HFFc6 (cell line): ENCODE measurements at regions not wholly inside any gene's neighbourhood (a gene's known extent, or its start where the extent isn't known, plus 50 kb on each side); places are given as distances from the start of the nearest gene placed in this dataset.

Source experiments
- DNase-seq: peaks from one replicate; pipeline ENCODE4 v3.0.0-alpha.2; 2018
- H3K27ac Mint-ChIP-seq: 2 replicates; pipeline ENCODE4 v1.8.0; 2020; ENCODE audit warnings: mild to moderate bottlenecking, mixed read lengths
- H3K27me3 Mint-ChIP-seq: 2 replicates; pipeline ENCODE4 v1.8.0; 2021; ENCODE audit warnings: mild to moderate bottlenecking, moderate library complexity, mixed read lengths; ENCODE audit not compliant: insufficient read depth
- H3K36me3 Mint-ChIP-seq: 2 replicates; pipeline ENCODE4 v1.8.0; 2021; ENCODE audit warnings: low read depth, mixed read lengths
- H3K4me1 Mint-ChIP-seq: 2 replicates; pipeline ENCODE4 v1.8.0; 2020; ENCODE audit warnings: low read depth, mixed read lengths
- H3K4me3 Mint-ChIP-seq: 2 replicates; pipeline ENCODE4 v1.8.0; 2020; ENCODE audit warnings: mild to moderate bottlenecking, moderate library complexity, mixed read lengths
- H3K9me3 Mint-ChIP-seq: 2 replicates; pipeline ENCODE4 v1.8.0; 2020; ENCODE audit warnings: mild to moderate bottlenecking, mixed read lengths
- CTCF ChIP-seq: fragments of 200-600 bp; sonication (generic); IDR thresholded peaks from 2 replicates; pipeline ENCODE4 v1.5.0; 2021; ENCODE audit warnings: antibody characterized with exemption, mild to moderate bottlenecking

GRCh38 chr13:56659041-56659471 lies 481.7 kb upstream of the PRR20A start:
- H3K4me1 Mint-ChIP-seq: no peaks in the 10 kb centered on the region
- peaks cover 42% of the 10 kb centered on the region for H3K9me3 Mint-ChIP-seq
- no peak for TF ChIP-seq CTCF
- no peaks in the 10 kb centered on the region for H3K27me3 Mint-ChIP-seq
- no peak for DNase-seq
- H3K4me3 Mint-ChIP-seq: no peak overlapping the region
- H3K36me3 Mint-ChIP-seq: no peaks in the 10 kb centered on the region
- no peak overlapping the region for H3K27ac Mint-ChIP-seq

DNA sequence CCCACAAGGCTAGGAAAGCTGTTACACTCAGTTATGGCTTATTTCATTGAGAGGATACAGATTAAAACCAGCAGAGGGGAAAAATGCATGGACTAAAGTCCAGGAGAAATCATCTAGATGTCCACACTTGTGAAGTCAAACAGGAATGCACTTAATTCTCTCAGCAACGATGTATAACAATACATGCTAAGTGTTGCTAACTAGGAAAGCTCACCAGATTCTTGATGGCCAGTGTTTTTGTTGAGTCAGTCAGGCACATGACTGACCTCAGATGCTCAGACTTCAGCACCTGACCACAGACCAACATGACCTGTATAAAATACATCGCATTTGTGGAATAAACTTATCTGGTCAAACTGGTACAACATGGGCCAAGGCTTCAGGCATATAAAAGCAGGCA lies 470.2 kb upstream of the PRR20A start:
- H3K4me1 Mint-ChIP-seq: no peaks in the 10 kb centered on the region
- H3K4me3 Mint-ChIP-seq: no peak overlapping the region
- no peaks in the 10 kb centered on the region for H3K36me3 Mint-ChIP-seq
- DNase-seq: no peak
- H3K27ac Mint-ChIP-seq: no peak overlapping the region
- H3K9me3 Mint-ChIP-seq: peaks cover 17% of the 10 kb centered on the region
- TF ChIP-seq CTCF: no peak
- H3K27me3 Mint-ChIP-seq: no peaks in the 10 kb centered on the region

- Mint-ChIP-seq H3K4me1 (no peaks in the 10 kb centered on the region), H3K9me3 (peaks cover 27% of the 10 kb centered on the region), H3K36me3 (no peaks in the 10 kb centered on the region), H3K27me3 (no peaks in the 10 kb centered on the region), H3K27ac (no peak overlapping the region), H3K4me3 (no peak overlapping the region)
- DNase-seq: no peak
- TF ChIP-seq CTCF: no peak
Observed at GRCh38 chr13:56681404-56681803, 459.3 kb upstream of the PRR20A start.

GRCh38 chr13:56687131-56687530 lies 453.6 kb upstream of the PRR20A start:
- Mint-ChIP-seq H3K36me3 (no peaks in the 10 kb centered on the region), H3K27ac (no peak overlapping the region), H3K4me1 (no peaks in the 10 kb centered on the region), H3K4me3 (no peak overlapping the region), H3K9me3 (peaks cover 8% of the 10 kb centered on the region), H3K27me3 (no peaks in the 10 kb centered on the region)
- no peak for TF ChIP-seq CTCF
- DNase-seq: no peak

GRCh38 chr13:56697011-56697410 lies 443.7 kb upstream of the PRR20A start:
- no peaks in the 10 kb centered on the region for H3K4me1 Mint-ChIP-seq
- H3K36me3 Mint-ChIP-seq: no peaks in the 10 kb centered on the region
- H3K4me3 Mint-ChIP-seq: no peak overlapping the region
- no peak for DNase-seq
- TF ChIP-seq CTCF: no peak
- H3K9me3 Mint-ChIP-seq: peaks cover 35% of the 10 kb centered on the region
- no peak overlapping the region for H3K27ac Mint-ChIP-seq
- no peaks in the 10 kb centered on the region for H3K27me3 Mint-ChIP-seq

DNA sequence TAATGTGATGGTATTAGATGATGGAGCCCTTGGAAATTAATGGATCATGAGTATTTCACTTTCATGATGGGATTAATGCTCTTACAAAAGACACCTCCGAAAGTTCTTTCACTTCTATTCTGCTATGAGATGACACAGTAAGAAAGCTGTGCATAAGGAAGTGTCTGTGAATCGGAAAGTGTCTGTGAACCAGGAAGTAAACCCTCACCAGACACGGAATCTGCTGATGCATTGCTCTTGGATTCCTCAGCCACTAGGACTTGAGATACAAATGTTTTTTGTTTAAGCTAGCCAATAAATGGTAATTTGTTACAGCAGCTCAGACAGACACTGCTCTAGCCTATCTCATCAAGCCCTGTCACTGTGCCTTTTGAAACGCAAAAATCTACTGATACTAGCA lies 440.4 kb upstream of the PRR20A start:
- no peaks in the 10 kb centered on the region for H3K4me1 Mint-ChIP-seq
- no peak for DNase-seq
- no peak overlapping the region for H3K27ac Mint-ChIP-seq
- no peaks in the 10 kb centered on the region for H3K36me3 Mint-ChIP-seq
- H3K27me3 Mint-ChIP-seq: no peaks in the 10 kb centered on the region
- H3K4me3 Mint-ChIP-seq: no peak overlapping the region
- peaks cover 21% of the 10 kb centered on the region for H3K9me3 Mint-ChIP-seq
- TF ChIP-seq CTCF: no peak
